HCT116 (cell line): ENCODE measurements at regions not wholly inside any gene's neighbourhood (a gene's known extent, or its start where the extent isn't known, plus 50 kb on each side); places are given as distances from the start of the nearest gene placed in this dataset.

Experiments
- CEBPB ChIP-seq: IDR thresholded peaks from 2 replicates; pipeline ENCODE4 v1.6.1; 2012; ENCODE audit warnings: low read depth
- CTCF ChIP-seq, 3 experiments: fragments of 200-600 bp in 1 of 3; sonication (generic) in 1 of 3; IDR thresholded peaks in 2 of 3; conservative IDR thresholded peaks in 1 of 3; 2 replicates each; pipeline ENCODE4 v1.5.1; 2012 to 2017; ENCODE audit warnings: low read depth in 2 of 3, low read length in 2 of 3, antibody characterized with exemption in 1 of 3, borderline replicate concordance in 1 of 3, control low read depth in 1 of 3, mild to moderate bottlenecking in 1 of 3, mixed read lengths in 1 of 3, mixed run types in 1 of 3, moderate library complexity in 1 of 3; ENCODE audit not compliant: insufficient read depth in 1 of 3
- EZH2 ChIP-seq: fragments of 200-600 bp; sonication (generic); IDR thresholded peaks from 2 replicates; pipeline ENCODE4 v1.6.1; 2017; ENCODE audit warnings: antibody characterized with exemption, mixed run types
- EZH2phosphoT487 ChIP-seq: fragments of 200-600 bp; IDR thresholded peaks from 2 replicates; pipeline ENCODE4 v1.6.1; 2018; ENCODE audit warnings: antibody characterized with exemption, borderline replicate concordance
- JUND ChIP-seq: IDR thresholded peaks from 2 replicates; pipeline ENCODE4 v1.6.1; 2012
- MAX ChIP-seq: IDR thresholded peaks from 2 replicates; pipeline ENCODE4 v1.6.1; 2012
- POLR2A ChIP-seq: IDR thresholded peaks from 2 replicates; pipeline ENCODE4 v1.7.0; 2011; ENCODE audit warnings: borderline replicate concordance; ENCODE audit not compliant: insufficient read depth, insufficient read length; ENCODE audit errors: extremely low read depth
- POLR2AphosphoS5 ChIP-seq: IDR thresholded peaks from 2 replicates; pipeline ENCODE4 v1.6.1; 2011; ENCODE audit warnings: mild to moderate bottlenecking, low read depth, low read length, moderate library complexity
- RAD21 ChIP-seq: IDR thresholded peaks from 2 replicates; pipeline ENCODE4 v1.6.1; 2012; ENCODE audit warnings: low read depth, mild to moderate bottlenecking
- REST ChIP-seq: IDR thresholded peaks from 2 replicates; pipeline ENCODE4 v1.6.1; 2012; ENCODE audit warnings: low read depth
- SIN3A ChIP-seq: IDR thresholded peaks from 2 replicates; pipeline ENCODE4 v1.6.1; 2012; ENCODE audit warnings: low read depth
- SP1 ChIP-seq: IDR thresholded peaks from 2 replicates; pipeline ENCODE4 v1.6.1; 2012; ENCODE audit warnings: low read depth
- SRF ChIP-seq: IDR thresholded peaks from 2 replicates; pipeline ENCODE4 v1.6.1; 2012; ENCODE audit warnings: low read depth
- YY1 ChIP-seq: IDR thresholded peaks from 2 replicates; pipeline ENCODE4 v1.6.1; 2011; ENCODE audit warnings: low read length, low read depth, moderate library complexity, mild to moderate bottlenecking; ENCODE audit not compliant: insufficient replicate concordance; ENCODE audit errors: extremely low read depth

GRCh38 chr6:141657812-141658211 is 474.9 kb upstream of the GJE1 start:
- no peak for TF ChIP-seq CEBPB
- TF ChIP-seq CTCF (IDR thresholded peaks at IDR 0.05 in 2 of 3, conservative IDR thresholded peaks at IDR 0.05 in 1 of 3; ENCODE audit: borderline replicate concordance in 1 of 3, insufficient read depth in 1 of 3, low read depth in 2 of 3, low read length in 2 of 3): no peak
- TF ChIP-seq POLR2A: no peak
- no peak for TF ChIP-seq EZH2
- no peak for TF ChIP-seq POLR2AphosphoS5
- no peak for TF ChIP-seq JUND
- no peak for TF ChIP-seq RAD21
- TF ChIP-seq EZH2phosphoT487: no peak
- no peak for TF ChIP-seq SP1
- no peak for TF ChIP-seq SIN3A
- TF ChIP-seq YY1: no peak
- no peak for TF ChIP-seq SRF
- no peak for TF ChIP-seq MAX
- TF ChIP-seq REST: no peak
